CD14-positive monocyte (primary cell): ENCODE measurements at regions not wholly inside any gene's neighbourhood (a gene's known extent, or its start where the extent isn't known, plus 50 kb on each side); places are given as distances from the start of the nearest gene placed in this dataset.

Experiments used
- DNase-seq, 3 donors: peaks; one replicate each; pipeline ENCODE4 v3.0.0-alpha.2; 2011 to 2022
- H2AFZ ChIP-seq: 2 replicates; pipeline ENCODE4 v1.6.0; 2012; ENCODE audit warnings: mild to moderate bottlenecking, low read depth, low read length, inconsistent platforms; ENCODE audit not compliant: insufficient read depth, poor library complexity, severe bottlenecking
- H3K27ac ChIP-seq, 2 donors: 1 replicate in 1 of 2; 2 replicates in 1 of 2; pipeline ENCODE4 v1.5.1; 2012 to 2013; ENCODE audit warnings: low read length in 2 of 2, control low read depth in 1 of 2, inconsistent platforms in 1 of 2, low read depth in 1 of 2, mild to moderate bottlenecking in 1 of 2
- H3K27me3 ChIP-seq, 2 donors: one replicate each; pipeline versions ENCODE4 v1.6.0 to v1.6.1; 2011 to 2013; ENCODE audit warnings: low read length in 2 of 2; ENCODE audit not compliant: control insufficient read depth in 2 of 2, insufficient read depth in 2 of 2
- H3K36me3 ChIP-seq, 2 donors: replicated peaks in 1 of 2; 1 replicate in 1 of 2; 2 replicates in 1 of 2; pipeline versions ENCODE4 v1.5.1 to v1.6.1; 2012 to 2013; ENCODE audit warnings: low read length in 2 of 2, control low read depth in 1 of 2, inconsistent platforms in 1 of 2, mild to moderate bottlenecking in 1 of 2; ENCODE audit not compliant: insufficient read depth in 2 of 2, control insufficient read depth in 1 of 2
- H3K4me1 ChIP-seq, 2 donors: 1 replicate in 1 of 2; 2 replicates in 1 of 2; pipeline versions ENCODE4 v1.5.1 to v1.6.1; 2012 to 2013; ENCODE audit warnings: low read length in 2 of 2, control low read depth in 1 of 2, inconsistent platforms in 1 of 2, mild to moderate bottlenecking in 1 of 2, moderate library complexity in 1 of 2; ENCODE audit not compliant: insufficient read depth in 2 of 2, control insufficient read depth in 1 of 2
- H3K4me2 ChIP-seq: replicated peaks from 2 replicates; pipeline ENCODE3; 2012; ENCODE audit warnings: low read length, moderate library complexity, mild to moderate bottlenecking; ENCODE audit not compliant: poor library complexity, severe bottlenecking; ENCODE audit errors: extremely low read depth
- H3K4me3 ChIP-seq, 3 experiments: fragments of 200-600 bp in 1 of 3; sonication (generic) in 1 of 3; replicated peaks in 1 of 3; 1 replicate in 2 of 3; 2 replicates in 1 of 3; pipeline ENCODE4 v1.5.1; 2011 to 2013; ENCODE audit warnings: low read length in 3 of 3, mild to moderate bottlenecking in 3 of 3, control low read depth in 2 of 3, low read depth in 2 of 3, inconsistent platforms in 1 of 3, moderate library complexity in 1 of 3
- H3K79me2 ChIP-seq: 2 replicates; pipeline ENCODE4 v1.6.0; 2012; ENCODE audit warnings: mild to moderate bottlenecking, control low read depth, inconsistent platforms, low read length, moderate library complexity; ENCODE audit not compliant: insufficient read depth
- H3K9ac ChIP-seq: 2 replicates; pipeline ENCODE4 v1.6.0; 2017; ENCODE audit warnings: low read length, mild to moderate bottlenecking; ENCODE audit not compliant: insufficient read depth, poor library complexity, severe bottlenecking
- H3K9me3 ChIP-seq, 2 donors: replicated peaks in 1 of 2; 1 replicate in 1 of 2; 2 replicates in 1 of 2; pipeline versions ENCODE4 v1.5.1 to v1.6.1; 2012 to 2013; ENCODE audit warnings: low read length in 2 of 2, control low read depth in 1 of 2; ENCODE audit not compliant: control insufficient read depth in 1 of 2, insufficient read depth in 1 of 2
- H4K20me1 ChIP-seq: 2 replicates; pipeline ENCODE4 v1.6.0; 2012; ENCODE audit warnings: mild to moderate bottlenecking, low read length, control low read depth, moderate library complexity; ENCODE audit not compliant: insufficient read depth
- H3K27ac Mint-ChIP-seq, 7 donors: one replicate each; pipeline ENCODE4 v1.8.0; 2020; ENCODE audit warnings: mild to moderate bottlenecking in 7 of 7, mixed read lengths in 7 of 7, moderate library complexity in 6 of 7, inconsistent platforms in 2 of 7
- H3K27me3 Mint-ChIP-seq, 3 donors: one replicate each; pipeline ENCODE4 v1.8.0; 2021 to 2022; ENCODE audit warnings: low read depth in 3 of 3, mild to moderate bottlenecking in 3 of 3, mixed read lengths in 3 of 3, moderate library complexity in 3 of 3, inconsistent platforms in 1 of 3
- H3K36me3 Mint-ChIP-seq, 2 donors: one replicate each; pipeline ENCODE4 v1.8.0; 2020; ENCODE audit warnings: mixed read lengths in 2 of 2, inconsistent platforms in 1 of 2, mild to moderate bottlenecking in 1 of 2
- H3K4me1 Mint-ChIP-seq: one replicate; pipeline ENCODE4 v1.8.0; 2020; ENCODE audit warnings: mild to moderate bottlenecking, mixed read lengths
- H3K4me3 Mint-ChIP-seq, 2 donors: one replicate each; pipeline ENCODE4 v1.8.0; 2020; ENCODE audit warnings: mild to moderate bottlenecking in 2 of 2, mixed read lengths in 2 of 2, moderate library complexity in 1 of 2
- H3K9me3 Mint-ChIP-seq, 7 donors: one replicate each; pipeline ENCODE4 v1.8.0; 2020 to 2022; ENCODE audit warnings: mixed read lengths in 7 of 7, mild to moderate bottlenecking in 6 of 7, moderate library complexity in 6 of 7, inconsistent platforms in 2 of 7
- CTCF ChIP-seq: fragments of 200-600 bp; IDR thresholded peaks from one replicate; pipeline ENCODE4 v1.8.0; 2022; ENCODE audit warnings: antibody characterized with exemption, mild to moderate bottlenecking
- WGBS: methylation state at CpG from one replicate; pipeline ENCODE4 v1.1.5; 2013; ENCODE audit warnings: missing lambda C conversion rate; ENCODE audit not compliant: insufficient coverage; 5-methylcytosine and 5-hydroxymethylcytosine counted together
- intact Hi-C, 2 donors: fragments of 100-400 bp; cut with micrococcal nuclease; formaldehyde crosslinking; loops; one replicate each; pipeline versions ENCODE4 v1.15.0 to v1.15.1; 2023

- H3K9ac ChIP-seq: no peak overlapping the region
- Mint-ChIP-seq H3K36me3 (no peaks in the 10 kb centered on the region), H3K4me1 (peaks cover 3% of the 10 kb centered on the region), H3K27ac (no peak overlapping the region), H3K9me3 (peaks cover 0 to 3% (median 0%) of the 10 kb centered on the region in 7 donors), H3K4me3 (no peak overlapping the region), H3K27me3 (peaks cover 4 to 36% (median 12%) of the 10 kb centered on the region in 3 donors)
- intact Hi-C loops: no loop called here
- no peaks in the 10 kb centered on the region for H4K20me1 ChIP-seq
- H3K36me3 ChIP-seq: no peaks in the 10 kb centered on the region
- no peaks in the 10 kb centered on the region for H3K9me3 ChIP-seq
- WGBS: 87% methylated on average over 4 of the region's 6 CpGs
- no peak overlapping the region for H3K4me3 ChIP-seq
- H3K27ac ChIP-seq: no peak overlapping the region
- TF ChIP-seq CTCF: no peak
- DNase-seq: no peak
- H3K4me1 ChIP-seq: no peaks in the 10 kb centered on the region
- H3K79me2 ChIP-seq: no peaks in the 10 kb centered on the region
- H3K27me3 ChIP-seq: peaks cover 13 to 14% of the 10 kb centered on the region in 2 donors
- H2AFZ ChIP-seq: no peak overlapping the region
- no peak overlapping the region for H3K4me2 ChIP-seq
Measured at GRCh38 chr2:176467595-176467994, 198.4 kb downstream of the MTX2 start.

- WGBS: 93% methylated on average over 2 of the region's 4 CpGs
- Mint-ChIP-seq H3K4me1 (peaks cover 5% of the 10 kb centered on the region), H3K4me3 (no peak overlapping the region), H3K27me3 (peaks cover 3 to 32% (median 12%) of the 10 kb centered on the region in 3 donors), H3K36me3 (no peaks in the 10 kb centered on the region), H3K9me3 (peaks cover 0 to 3% (median 0%) of the 10 kb centered on the region in 7 donors), H3K27ac (no peak overlapping the region)
- H3K36me3 ChIP-seq: no peaks in the 10 kb centered on the region
- H3K27ac ChIP-seq: no peak overlapping the region
- no peaks in the 10 kb centered on the region for H3K9me3 ChIP-seq
- H3K27me3 ChIP-seq: peaks cover 13 to 14% of the 10 kb centered on the region in 2 donors
- H3K4me1 ChIP-seq: no peaks in the 10 kb centered on the region
- H4K20me1 ChIP-seq: no peaks in the 10 kb centered on the region
- intact Hi-C loops: no loop called here
- H3K4me2 ChIP-seq: no peak overlapping the region
- no peaks in the 10 kb centered on the region for H3K79me2 ChIP-seq
- DNase-seq: no peak
- no peak for TF ChIP-seq CTCF
- H2AFZ ChIP-seq: no peak overlapping the region
- no peak overlapping the region for H3K9ac ChIP-seq
- H3K4me3 ChIP-seq: no peak overlapping the region
Measured at GRCh38 chr2:176468457-176469113, 199.3 kb downstream of the MTX2 start.
